ENCODE measurements at regions not wholly inside any gene's neighbourhood (a gene's known extent, or its start where the extent isn't known, plus 50 kb on each side); places are given as distances from the start of the nearest gene placed in this dataset.
"Not testable (repeated sequence)": the region's sequence is repeated elsewhere in the genome, so short reads cannot be mapped to it uniquely, and the experiment has no call there.

- TF ChIP-seq AFF4 (CRISPR knock-in tag; IDR thresholded peaks at IDR 0.05; ENCODE audit: borderline replicate concordance): no peak
- TF ChIP-seq KAT7 (CRISPR knock-in tag; IDR thresholded peaks at IDR 0.05; ENCODE audit: borderline replicate concordance): no peak
- no peak for TF ChIP-seq ERG (CRISPR knock-in tag; IDR thresholded peaks at IDR 0.05)
- no peak for TF ChIP-seq GTF2I (CRISPR knock-in tag; conservative IDR thresholded peaks at IDR 0.05)
- no peak for TF ChIP-seq USF1 (CRISPR knock-in tag; IDR thresholded peaks at IDR 0.05)
- no peak for TF ChIP-seq SP1 (CRISPR knock-in tag; conservative IDR thresholded peaks at IDR 0.05)
Observed at GRCh38 chr9:106487266-106487665, 375.7 kb upstream of the ZNF462 start (continued).

- H3K9me3 Mint-ChIP-seq; CTCF ChIA-PET; H3K4me1 Mint-ChIP-seq; DNase-seq (ENCODE audit: low spot score); H3K27ac Mint-ChIP-seq; H3K36me3 Mint-ChIP-seq; POLR2A ChIA-PET; H3K27me3 Mint-ChIP-seq (ENCODE audit: low read depth); H3K4me3 Mint-ChIP-seq; ATAC-seq: not testable (repeated sequence)
Observed at GRCh38 chr9:106492126-106492525, 370.8 kb upstream of the ZNF462 start.

- H3K27me3 Mint-ChIP-seq (ENCODE audit: low read depth): no peaks in the 10 kb centered on the region
- DNase-seq (ENCODE audit: low spot score) (no peak), ATAC-seq (no peak)
- CTCF ChIA-PET: no interaction called here
- no peak overlapping the region for H3K27ac Mint-ChIP-seq
- peaks cover 19% of the 10 kb centered on the region for H3K9me3 Mint-ChIP-seq
- POLR2A ChIA-PET: no interaction called here
- peaks cover 11% of the 10 kb centered on the region for H3K36me3 Mint-ChIP-seq
- H3K4me3 Mint-ChIP-seq: no peak overlapping the region
- peaks cover 8% of the 10 kb centered on the region; the same call in 1 of the 2 replicates for H3K4me1 Mint-ChIP-seq
- no peak for TF ChIP-seq ZNF671 (CRISPR knock-in tag; IDR thresholded peaks at IDR 0.05)
- no peak for TF ChIP-seq USF1 (CRISPR knock-in tag; IDR thresholded peaks at IDR 0.05)
- no peak for TF ChIP-seq ZNF138 (CRISPR knock-in tag; conservative IDR thresholded peaks at IDR 0.05)
- TF ChIP-seq MXD4 (CRISPR knock-in tag; IDR thresholded peaks at IDR 0.05; ENCODE audit: borderline replicate concordance): no peak
- TF ChIP-seq CREB1 (CRISPR knock-in tag; IDR thresholded peaks at IDR 0.05): no peak
- TF ChIP-seq CDX4 (CRISPR knock-in tag; IDR thresholded peaks at IDR 0.05; ENCODE audit: borderline replicate concordance): no peak
- no peak for TF ChIP-seq ESRRA (CRISPR knock-in tag; IDR thresholded peaks at IDR 0.05; ENCODE audit: borderline replicate concordance)
- TF ChIP-seq ZBTB21 (CRISPR knock-in tag; IDR thresholded peaks at IDR 0.05; ENCODE audit: borderline replicate concordance): no peak
- no peak for TF ChIP-seq GABPB1 (CRISPR knock-in tag; IDR thresholded peaks at IDR 0.05)
- TF ChIP-seq STAT6 (CRISPR knock-in tag; conservative IDR thresholded peaks at IDR 0.05; ENCODE audit: low read depth): no peak
- no peak for TF ChIP-seq ATF1 (CRISPR knock-in tag; IDR thresholded peaks at IDR 0.05)
- no peak for TF ChIP-seq JAZF1 (CRISPR knock-in tag; IDR thresholded peaks at IDR 0.05)
- no peak for TF ChIP-seq ZNF512 (CRISPR knock-in tag; IDR thresholded peaks at IDR 0.05; ENCODE audit: borderline replicate concordance)
- TF ChIP-seq MYBL2 (CRISPR knock-in tag; IDR thresholded peaks at IDR 0.05): no peak
- TF ChIP-seq ZNF317 (CRISPR knock-in tag; IDR thresholded peaks at IDR 0.05; ENCODE audit: borderline replicate concordance, low read depth): no peak
- TF ChIP-seq HMGA2 (CRISPR knock-in tag; IDR thresholded peaks at IDR 0.05): no peak
Observed at GRCh38 chr9:106500171-106500570, 362.8 kb upstream of the ZNF462 start.

Measured in WTC11 (cell line).